Suprapubic skin (tissue), 4 donors: ENCODE measurements at regions not wholly inside any gene's neighbourhood (a gene's known extent, or its start where the extent isn't known, plus 50 kb on each side); places are given as distances from the start of the nearest gene placed in this dataset.

Experiments used
- POLR2A ChIP-seq, 2 donors: fragments of 450-650 bp; IDR thresholded peaks; one replicate each; pipeline ENCODE4 v1.6.1; 2017; ENCODE audit warnings: antibody characterized with exemption in 2 of 2, mild to moderate bottlenecking in 2 of 2, moderate library complexity in 2 of 2
- POLR2AphosphoS5 ChIP-seq, 3 donors: sonication (generic); formaldehyde crosslinking; IDR thresholded peaks; one replicate each; pipeline ENCODE4 v1.6.1; 2017; ENCODE audit warnings: antibody characterized with exemption in 3 of 3
- TF ChIP-seq, protein P1 (sequence below), 2 donors: fragments of 200-600 bp in 1 of 2; fragments of 450-650 bp in 1 of 2; sonication (generic) in 1 of 2; IDR thresholded peaks; one replicate each; pipeline ENCODE4 v1.5.1; 2016 to 2019; ENCODE audit warnings: antibody characterized with exemption in 2 of 2, mild to moderate bottlenecking in 1 of 2, moderate library complexity in 1 of 2

DNA sequence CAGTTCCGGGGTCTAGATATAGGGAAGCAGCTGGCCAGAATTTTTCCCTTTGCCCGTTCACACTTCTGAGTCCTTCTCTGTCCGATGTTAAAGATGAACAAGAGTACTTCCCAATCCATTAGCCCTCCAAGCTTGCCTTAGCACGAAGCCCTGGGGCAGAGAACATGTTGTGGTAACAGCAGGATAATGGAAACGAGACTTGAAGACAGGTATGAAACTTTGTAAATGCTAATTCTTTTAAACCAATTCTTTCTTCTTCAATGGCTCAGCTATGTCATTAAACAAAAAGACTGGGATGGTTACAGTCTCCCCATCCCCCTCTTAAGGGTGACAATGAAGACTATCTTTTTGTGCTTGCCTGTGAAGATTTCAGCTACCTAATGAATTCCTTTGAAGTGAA lies 218.5 kb downstream of the PLA2G4A start:
- TF ChIP-seq, protein P1, sequence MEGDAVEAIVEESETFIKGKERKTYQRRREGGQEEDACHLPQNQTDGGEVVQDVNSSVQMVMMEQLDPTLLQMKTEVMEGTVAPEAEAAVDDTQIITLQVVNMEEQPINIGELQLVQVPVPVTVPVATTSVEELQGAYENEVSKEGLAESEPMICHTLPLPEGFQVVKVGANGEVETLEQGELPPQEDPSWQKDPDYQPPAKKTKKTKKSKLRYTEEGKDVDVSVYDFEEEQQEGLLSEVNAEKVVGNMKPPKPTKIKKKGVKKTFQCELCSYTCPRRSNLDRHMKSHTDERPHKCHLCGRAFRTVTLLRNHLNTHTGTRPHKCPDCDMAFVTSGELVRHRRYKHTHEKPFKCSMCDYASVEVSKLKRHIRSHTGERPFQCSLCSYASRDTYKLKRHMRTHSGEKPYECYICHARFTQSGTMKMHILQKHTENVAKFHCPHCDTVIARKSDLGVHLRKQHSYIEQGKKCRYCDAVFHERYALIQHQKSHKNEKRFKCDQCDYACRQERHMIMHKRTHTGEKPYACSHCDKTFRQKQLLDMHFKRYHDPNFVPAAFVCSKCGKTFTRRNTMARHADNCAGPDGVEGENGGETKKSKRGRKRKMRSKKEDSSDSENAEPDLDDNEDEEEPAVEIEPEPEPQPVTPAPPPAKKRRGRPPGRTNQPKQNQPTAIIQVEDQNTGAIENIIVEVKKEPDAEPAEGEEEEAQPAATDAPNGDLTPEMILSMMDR (IDR thresholded peaks at IDR 0.05): no peak
- TF ChIP-seq POLR2AphosphoS5 (IDR thresholded peaks at IDR 0.05) (no peak), POLR2A (IDR thresholded peaks at IDR 0.05) (no peak)
